Esophagus squamous epithelium (tissue), 4 donors: ENCODE measurements at regions not wholly inside any gene's neighbourhood (a gene's known extent, or its start where the extent isn't known, plus 50 kb on each side); places are given as distances from the start of the nearest gene placed in this dataset.
"Not testable (repeated sequence)": the region's sequence is repeated elsewhere in the genome, so short reads cannot be mapped to it uniquely, and the experiment has no call there.

Source experiments
- POLR2A ChIP-seq, 4 donors: fragments of 450-650 bp; IDR thresholded peaks; one replicate each; pipeline ENCODE4 v1.6.1; 2017; ENCODE audit warnings: antibody characterized with exemption in 4 of 4, mild to moderate bottlenecking in 4 of 4, moderate library complexity in 3 of 4
- TF ChIP-seq, protein P1 (sequence below), 6 experiments: fragments of 450-650 bp in 4 of 6; fragments of 200-600 bp in 2 of 6; sonication (generic) in 2 of 6; IDR thresholded peaks; one replicate each; pipeline ENCODE4 v1.5.1; 2016 to 2019; ENCODE audit warnings: antibody characterized with exemption in 6 of 6, mild to moderate bottlenecking in 4 of 6, moderate library complexity in 4 of 6

GRCh38 chr14:43067372-43067771, 1439.7 kb downstream of the FSCB start:
- TF ChIP-seq, protein P1, sequence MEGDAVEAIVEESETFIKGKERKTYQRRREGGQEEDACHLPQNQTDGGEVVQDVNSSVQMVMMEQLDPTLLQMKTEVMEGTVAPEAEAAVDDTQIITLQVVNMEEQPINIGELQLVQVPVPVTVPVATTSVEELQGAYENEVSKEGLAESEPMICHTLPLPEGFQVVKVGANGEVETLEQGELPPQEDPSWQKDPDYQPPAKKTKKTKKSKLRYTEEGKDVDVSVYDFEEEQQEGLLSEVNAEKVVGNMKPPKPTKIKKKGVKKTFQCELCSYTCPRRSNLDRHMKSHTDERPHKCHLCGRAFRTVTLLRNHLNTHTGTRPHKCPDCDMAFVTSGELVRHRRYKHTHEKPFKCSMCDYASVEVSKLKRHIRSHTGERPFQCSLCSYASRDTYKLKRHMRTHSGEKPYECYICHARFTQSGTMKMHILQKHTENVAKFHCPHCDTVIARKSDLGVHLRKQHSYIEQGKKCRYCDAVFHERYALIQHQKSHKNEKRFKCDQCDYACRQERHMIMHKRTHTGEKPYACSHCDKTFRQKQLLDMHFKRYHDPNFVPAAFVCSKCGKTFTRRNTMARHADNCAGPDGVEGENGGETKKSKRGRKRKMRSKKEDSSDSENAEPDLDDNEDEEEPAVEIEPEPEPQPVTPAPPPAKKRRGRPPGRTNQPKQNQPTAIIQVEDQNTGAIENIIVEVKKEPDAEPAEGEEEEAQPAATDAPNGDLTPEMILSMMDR (IDR thresholded peaks at IDR 0.05), result not testable (repeated sequence)
- TF ChIP-seq POLR2A (IDR thresholded peaks at IDR 0.05), result not testable (repeated sequence)
